ENCODE measurements at regions not wholly inside any gene's neighbourhood (a gene's known extent, or its start where the extent isn't known, plus 50 kb on each side); places are given as distances from the start of the nearest gene placed in this dataset.

DNA sequence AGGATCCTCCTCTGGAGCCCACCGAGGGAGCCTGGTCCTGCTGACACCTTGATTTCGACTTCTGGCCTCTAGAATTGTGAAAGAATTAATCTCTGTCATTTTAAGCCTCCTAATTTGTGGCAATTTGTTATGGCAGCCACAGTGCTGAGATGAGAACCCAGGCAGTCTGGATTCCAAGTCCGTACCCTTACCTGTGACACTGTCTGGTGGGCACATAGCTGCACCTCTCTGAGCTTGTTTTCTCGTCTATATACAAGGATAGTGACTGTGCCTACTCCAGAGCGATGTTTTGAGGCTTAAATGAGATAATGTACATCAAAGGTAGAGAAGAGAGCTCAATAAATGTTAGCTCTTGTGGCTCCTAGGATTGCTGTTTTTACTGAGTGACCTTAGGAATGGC, 128.4 kb upstream of the MPHOSPH6 start:
- Mint-ChIP-seq H3K9me3 (no peaks in the 10 kb centered on the region), H3K36me3 (no peaks in the 10 kb centered on the region), H3K4me3 (no peak overlapping the region), H3K27me3 (ENCODE audit: low read depth in 3 of 3) (peaks cover 4 to 5% (median 4%) of the 10 kb centered on the region in 3 donors), H3K4me1 (no peaks in the 10 kb centered on the region), H3K27ac (no peak overlapping the region)
- Histone ChIP-seq H3K4me3 (replicated peaks in 1 of 3; ENCODE audit: low read depth in 2 of 3, low read length in 3 of 3) (no peak overlapping the region), H3K79me2 (ENCODE audit: insufficient read depth, low read length) (no peaks in the 10 kb centered on the region), H3K4me2 (replicated peaks; ENCODE audit: extremely low read depth, low read length, poor library complexity, severe bottlenecking) (no peak overlapping the region), H4K20me1 (ENCODE audit: insufficient read depth, low read length) (no peaks in the 10 kb centered on the region), H3K4me1 (ENCODE audit: control insufficient read depth in 1 of 2, insufficient read depth in 2 of 2, low read length in 2 of 2) (no peaks in the 10 kb centered on the region), H3K9ac (ENCODE audit: insufficient read depth, low read length, poor library complexity, severe bottlenecking) (no peak overlapping the region), H3K36me3 (replicated peaks in 1 of 2; ENCODE audit: control insufficient read depth in 1 of 2, insufficient read depth in 2 of 2, low read length in 2 of 2) (no peaks in the 10 kb centered on the region), H3K9me3 (replicated peaks in 1 of 2; ENCODE audit: control insufficient read depth in 1 of 2, insufficient read depth in 1 of 2, low read length in 2 of 2) (no peaks in the 10 kb centered on the region), H2AFZ (ENCODE audit: insufficient read depth, low read depth, low read length, poor library complexity, severe bottlenecking) (no peak overlapping the region), H3K27ac (ENCODE audit: low read depth in 1 of 2, low read length in 2 of 2) (no peak overlapping the region), H3K27me3 (ENCODE audit: control insufficient read depth in 2 of 2, insufficient read depth in 2 of 2, low read length in 2 of 2) (no peaks in the 10 kb centered on the region)
- no peak for DNase-seq
- 96% methylated on average over 5 of the region's 5 CpGs for WGBS (ENCODE audit: insufficient coverage)
- intact Hi-C loops (cut with micrococcal nuclease): no loop called here
- TF ChIP-seq, protein P1, sequence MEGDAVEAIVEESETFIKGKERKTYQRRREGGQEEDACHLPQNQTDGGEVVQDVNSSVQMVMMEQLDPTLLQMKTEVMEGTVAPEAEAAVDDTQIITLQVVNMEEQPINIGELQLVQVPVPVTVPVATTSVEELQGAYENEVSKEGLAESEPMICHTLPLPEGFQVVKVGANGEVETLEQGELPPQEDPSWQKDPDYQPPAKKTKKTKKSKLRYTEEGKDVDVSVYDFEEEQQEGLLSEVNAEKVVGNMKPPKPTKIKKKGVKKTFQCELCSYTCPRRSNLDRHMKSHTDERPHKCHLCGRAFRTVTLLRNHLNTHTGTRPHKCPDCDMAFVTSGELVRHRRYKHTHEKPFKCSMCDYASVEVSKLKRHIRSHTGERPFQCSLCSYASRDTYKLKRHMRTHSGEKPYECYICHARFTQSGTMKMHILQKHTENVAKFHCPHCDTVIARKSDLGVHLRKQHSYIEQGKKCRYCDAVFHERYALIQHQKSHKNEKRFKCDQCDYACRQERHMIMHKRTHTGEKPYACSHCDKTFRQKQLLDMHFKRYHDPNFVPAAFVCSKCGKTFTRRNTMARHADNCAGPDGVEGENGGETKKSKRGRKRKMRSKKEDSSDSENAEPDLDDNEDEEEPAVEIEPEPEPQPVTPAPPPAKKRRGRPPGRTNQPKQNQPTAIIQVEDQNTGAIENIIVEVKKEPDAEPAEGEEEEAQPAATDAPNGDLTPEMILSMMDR (IDR thresholded peaks at IDR 0.05): no peak

DNA sequence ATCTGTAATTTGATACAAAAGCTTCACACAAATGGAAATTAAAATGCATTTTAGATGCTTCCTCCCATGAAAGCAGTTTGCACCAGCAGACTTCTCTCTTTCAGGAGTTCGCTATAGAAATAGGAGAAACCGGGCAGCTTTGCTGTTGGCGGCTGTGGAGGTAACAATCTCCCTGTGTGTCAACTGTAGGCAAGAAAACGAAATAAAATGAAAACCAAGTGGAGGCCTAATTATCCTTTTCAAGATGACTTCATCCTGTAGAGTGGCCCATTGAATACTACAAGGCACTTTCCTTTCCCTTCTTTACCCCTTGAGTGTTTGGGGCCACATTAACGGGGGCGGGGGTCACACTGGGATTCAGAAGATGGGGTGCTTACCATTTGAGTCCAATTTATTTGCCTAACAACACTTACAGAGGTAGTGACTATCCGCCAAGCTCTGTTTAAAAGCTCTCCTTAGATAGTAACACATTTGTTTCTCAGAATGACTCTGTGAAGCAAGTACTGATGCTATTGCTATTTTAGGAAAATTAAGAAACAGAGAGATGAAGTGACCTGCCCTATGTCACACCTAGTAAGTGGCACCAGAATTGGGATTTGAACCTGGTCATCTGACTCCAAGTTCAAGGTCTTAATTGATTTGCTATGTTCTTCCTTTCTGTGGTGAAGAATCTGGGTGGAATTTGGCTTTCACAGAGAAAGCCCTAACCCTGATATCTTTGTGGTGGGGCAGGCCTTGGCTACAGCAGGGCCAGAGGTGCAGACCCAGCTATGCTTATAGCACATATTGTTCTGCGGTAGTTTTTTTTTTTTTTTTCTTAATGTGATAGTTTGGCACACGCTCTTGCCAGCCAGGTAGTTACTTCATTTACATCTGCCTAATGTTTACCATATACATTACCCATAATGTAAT, 125.5 kb upstream of the MPHOSPH6 start:
- Histone ChIP-seq H2AFZ (ENCODE audit: insufficient read depth, low read depth, low read length, poor library complexity, severe bottlenecking) (no peak overlapping the region), H3K79me2 (ENCODE audit: insufficient read depth, low read length) (no peaks in the 10 kb centered on the region), H3K27me3 (ENCODE audit: control insufficient read depth in 2 of 2, insufficient read depth in 2 of 2, low read length in 2 of 2) (no peaks in the 10 kb centered on the region), H3K27ac (ENCODE audit: low read depth in 1 of 2, low read length in 2 of 2) (no peak overlapping the region), H3K9ac (ENCODE audit: insufficient read depth, low read length, poor library complexity, severe bottlenecking) (no peak overlapping the region), H4K20me1 (ENCODE audit: insufficient read depth, low read length) (no peaks in the 10 kb centered on the region), H3K36me3 (replicated peaks in 1 of 2; ENCODE audit: control insufficient read depth in 1 of 2, insufficient read depth in 2 of 2, low read length in 2 of 2) (no peaks in the 10 kb centered on the region), H3K4me2 (replicated peaks; ENCODE audit: extremely low read depth, low read length, poor library complexity, severe bottlenecking) (no peak overlapping the region), H3K4me3 (replicated peaks in 1 of 3; ENCODE audit: low read depth in 2 of 3, low read length in 3 of 3) (no peak overlapping the region), H3K9me3 (replicated peaks in 1 of 2; ENCODE audit: control insufficient read depth in 1 of 2, insufficient read depth in 1 of 2, low read length in 2 of 2) (no peaks in the 10 kb centered on the region), H3K4me1 (ENCODE audit: control insufficient read depth in 1 of 2, insufficient read depth in 2 of 2, low read length in 2 of 2) (no peaks in the 10 kb centered on the region)
- WGBS (ENCODE audit: insufficient coverage): 92% methylated on average over 2 of the region's 9 CpGs
- TF ChIP-seq, protein P1 (IDR thresholded peaks at IDR 0.05): no peak
- H3K27me3 Mint-ChIP-seq (ENCODE audit: low read depth in 3 of 3): peaks cover 6 to 11% (median 7%) of the 10 kb centered on the region in 3 donors
- no peak for DNase-seq
- no peaks in the 10 kb centered on the region for H3K4me1 Mint-ChIP-seq
- intact Hi-C loops (cut with micrococcal nuclease): no loop called here
- H3K36me3 Mint-ChIP-seq: no peaks in the 10 kb centered on the region
- no peak overlapping the region for H3K27ac Mint-ChIP-seq
- no peak overlapping the region for H3K4me3 Mint-ChIP-seq
- peaks cover 0 to 2% (median 0%) of the 10 kb centered on the region in 7 donors for H3K9me3 Mint-ChIP-seq

All from CD14-positive monocyte (primary cell).